DMS114 treated with DMSO at 0.1 percent for 48 hours (cell line): ENCODE measurements at regions not wholly inside any gene's neighbourhood (a gene's known extent, or its start where the extent isn't known, plus 50 kb on each side); places are given as distances from the start of the nearest gene placed in this dataset.
"Not testable (repeated sequence)": the region's sequence is repeated elsewhere in the genome, so short reads cannot be mapped to it uniquely, and the experiment has no call there.

Experiments
- DNase-seq: peaks from one replicate; lab custom pipeline; 2025; ENCODE audit not compliant: unreplicated experiment; lab: John Stamatoyannopoulos, UW

DNA sequence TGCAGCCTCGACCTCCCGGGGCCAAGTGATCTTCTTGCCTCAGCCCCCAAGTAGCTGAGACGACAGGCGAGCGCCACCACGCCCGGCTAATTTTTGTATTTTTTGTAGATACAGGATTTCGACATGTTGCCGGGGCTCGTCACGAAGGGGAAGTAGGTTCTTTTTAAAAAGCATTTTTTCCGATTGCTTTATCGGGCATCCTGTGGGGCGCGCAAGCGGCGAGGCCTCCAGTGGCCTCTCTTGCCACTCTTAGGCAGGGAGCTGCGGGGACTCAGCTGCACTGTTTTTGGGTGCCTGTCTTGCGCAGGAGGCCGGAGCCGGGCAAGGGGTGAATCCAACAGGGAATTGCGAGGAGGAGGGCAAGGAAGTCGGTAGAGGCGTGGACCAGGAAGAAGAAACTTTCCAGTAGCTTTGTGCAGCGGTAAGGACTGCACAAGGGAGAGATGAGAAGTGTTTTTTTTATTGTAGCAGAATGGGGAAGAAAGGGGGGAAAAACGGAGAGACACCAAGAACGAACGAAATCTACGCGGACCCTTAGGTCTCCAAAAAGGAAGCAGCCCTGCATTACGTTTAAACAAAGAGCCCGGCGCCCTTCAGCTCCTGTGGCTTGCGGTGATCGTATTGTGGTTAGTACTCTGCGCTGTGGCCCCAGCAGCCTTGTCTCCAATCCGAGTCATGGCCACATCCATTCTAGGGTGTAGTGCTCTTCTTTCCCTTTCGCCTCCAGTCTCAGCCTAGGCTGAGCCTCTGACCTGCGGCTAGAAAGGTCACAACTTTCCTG, 164.8 kb downstream of the PPIAL4G start:
- DNase-seq = no peak

- no peak for DNase-seq
Measured at GRCh38 chr1:148317288-148317985, 165.4 kb upstream of the NBPF11 start.

DNA sequence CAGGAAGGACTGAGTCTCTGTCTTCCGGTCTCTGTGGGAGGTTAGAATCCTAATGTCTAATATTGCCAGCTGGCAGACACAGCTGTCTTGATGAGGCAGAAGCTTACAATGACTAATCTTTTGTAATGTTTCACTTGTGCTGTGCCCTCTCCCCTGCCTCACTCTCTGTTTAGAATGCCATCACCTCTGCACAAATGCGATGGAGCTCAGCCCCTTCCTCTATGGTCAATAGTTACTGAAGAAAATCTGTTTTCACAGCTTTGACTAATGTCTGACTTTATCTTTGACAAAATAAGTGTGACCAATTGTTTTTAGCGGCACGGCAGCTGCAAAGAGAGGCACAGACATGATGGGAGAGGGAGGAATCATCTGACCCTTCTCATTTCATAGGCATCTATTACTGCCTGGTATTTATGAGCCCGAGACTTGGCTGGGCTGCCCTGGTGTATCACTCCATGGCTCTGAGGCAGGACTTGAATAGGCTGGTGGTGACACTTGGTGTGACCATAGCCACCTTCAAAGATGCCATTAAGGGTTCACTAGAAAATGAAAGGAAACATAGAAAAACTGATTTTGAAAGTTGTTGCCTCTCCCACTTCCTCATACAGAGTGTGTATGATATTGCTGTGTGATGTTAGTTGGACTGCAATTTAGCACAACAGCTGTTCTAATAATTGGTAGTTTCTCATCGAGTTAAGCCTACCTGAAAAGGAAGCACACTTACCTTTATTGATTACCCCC, 163.2 kb upstream of the NBPF11 start:
- DNase-seq = no peak

GRCh38 chr1:148310807-148311206, 158.7 kb upstream of the NBPF11 start:
- no peak for DNase-seq

DNA sequence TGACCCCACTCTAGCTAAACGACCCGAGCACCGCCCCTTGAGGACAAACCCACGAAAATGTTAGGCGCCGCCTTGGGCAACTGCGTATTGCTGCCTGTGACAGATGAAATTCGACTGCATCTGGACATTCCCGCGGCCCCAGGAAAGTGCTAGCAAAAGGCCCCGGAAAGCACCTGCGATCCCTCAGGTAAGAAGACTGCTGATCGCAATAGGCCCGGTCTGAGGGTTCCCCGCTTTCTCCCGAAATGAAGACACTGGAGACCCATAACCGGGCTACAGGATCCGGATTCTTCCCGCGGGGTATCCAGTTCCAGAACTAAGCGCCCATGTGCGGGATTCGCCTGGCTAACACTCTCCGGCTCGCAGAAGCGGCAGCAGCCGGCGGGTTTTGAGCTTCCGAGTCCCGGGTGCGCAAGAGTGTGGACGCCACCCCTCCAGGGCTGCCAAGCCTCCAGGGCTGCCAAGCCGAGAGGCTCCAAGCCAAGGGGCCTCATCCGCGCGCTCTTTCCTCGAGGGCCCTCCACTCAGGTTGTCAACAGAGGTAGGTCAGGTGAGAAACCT, 157.9 kb upstream of the NBPF11 start:
- no peak for DNase-seq

DNA sequence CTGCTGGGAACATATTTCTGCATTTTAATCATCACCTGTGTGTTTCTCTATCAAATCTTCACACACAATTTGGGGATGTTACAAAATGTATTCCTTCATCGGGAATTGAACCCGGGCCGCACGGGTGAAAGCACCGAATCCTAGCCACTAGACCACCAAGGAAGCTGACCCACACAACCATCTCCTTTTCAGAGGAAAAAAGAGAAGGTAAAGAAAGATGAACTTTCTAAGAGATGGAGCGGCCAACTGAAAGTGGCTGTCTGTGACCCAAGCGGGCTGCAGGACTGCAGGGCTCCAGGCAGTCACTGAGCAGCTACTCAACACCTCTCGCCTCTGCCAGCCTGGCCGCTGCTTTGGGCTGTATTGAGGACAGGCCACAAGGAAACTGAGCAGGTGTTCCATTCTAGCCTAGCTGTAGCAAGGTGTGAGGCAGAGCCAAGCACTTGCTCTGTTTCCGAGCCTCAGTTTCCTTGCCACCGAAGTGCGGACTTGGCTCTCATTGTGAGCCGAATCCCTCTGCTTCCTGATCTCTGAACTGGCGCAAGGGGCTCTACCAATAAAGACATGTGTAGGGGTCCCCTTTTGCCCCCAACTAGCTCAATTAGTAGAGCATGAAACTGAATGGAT, 156.9 kb upstream of the NBPF11 start:
- DNase-seq = no peak

- no peak for DNase-seq
Measured at GRCh38 chr1:148307583-148308185, 155.6 kb upstream of the NBPF11 start.

DNA sequence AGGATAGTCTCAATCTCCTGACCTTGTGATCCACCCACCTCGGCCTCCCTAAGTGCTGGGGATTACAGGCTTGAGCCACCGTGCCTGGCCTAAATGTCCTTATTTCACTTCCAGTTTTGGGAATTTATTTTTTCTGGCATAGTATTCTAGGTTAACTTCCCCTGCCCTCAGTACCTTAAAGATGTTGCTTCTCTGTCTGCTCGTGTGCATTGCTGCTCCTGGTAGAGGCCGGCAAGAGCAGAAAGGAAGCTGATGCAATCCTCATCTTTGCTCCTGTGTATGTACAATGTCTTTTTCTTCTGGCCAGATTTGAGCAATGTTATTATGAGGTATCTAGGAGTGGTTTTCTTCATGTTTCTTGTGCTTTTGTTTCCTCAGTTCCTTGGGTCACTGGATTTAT, 152.9 kb upstream of the NBPF11 start:
- DNase-seq = not testable (repeated sequence)

DNA sequence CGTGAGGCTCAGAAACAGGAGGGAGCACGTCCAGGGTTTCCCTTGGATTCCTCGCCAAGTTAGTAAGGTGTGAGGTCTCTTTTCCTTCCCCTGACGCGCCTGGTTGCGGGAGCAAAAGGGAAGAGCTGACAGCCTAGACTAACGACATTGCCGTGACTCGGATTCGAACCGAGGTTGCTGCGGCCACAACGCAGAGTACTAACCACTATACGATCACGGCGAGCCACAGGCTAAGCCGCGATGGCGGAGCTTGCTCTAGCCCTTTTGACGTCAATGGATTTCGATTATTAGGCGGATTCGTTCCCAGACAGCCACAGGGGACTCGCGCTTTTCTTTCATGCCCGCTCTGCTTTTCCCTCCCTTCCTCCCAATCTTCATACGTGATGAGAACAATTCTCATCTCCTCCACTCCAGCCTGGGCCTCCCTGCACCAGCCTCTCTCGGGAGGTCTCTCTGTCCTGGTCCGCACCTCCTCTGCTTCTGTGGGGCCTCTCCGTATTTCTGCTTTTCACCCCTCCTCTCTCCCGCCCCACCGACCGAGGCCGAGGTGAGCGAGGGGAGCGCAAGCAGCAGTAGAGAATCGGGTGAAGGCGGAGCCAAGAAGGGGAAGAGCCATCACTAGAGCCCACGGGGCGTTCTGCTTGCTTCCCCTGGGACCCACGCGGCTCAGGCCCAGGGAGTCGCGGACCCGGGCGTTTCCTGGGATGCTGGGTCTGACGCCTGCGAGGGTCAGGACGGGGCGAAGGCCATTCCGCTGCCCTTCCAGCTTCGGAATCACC, 150.7 kb upstream of the NBPF11 start:
- DNase-seq = not testable (repeated sequence)

DNA sequence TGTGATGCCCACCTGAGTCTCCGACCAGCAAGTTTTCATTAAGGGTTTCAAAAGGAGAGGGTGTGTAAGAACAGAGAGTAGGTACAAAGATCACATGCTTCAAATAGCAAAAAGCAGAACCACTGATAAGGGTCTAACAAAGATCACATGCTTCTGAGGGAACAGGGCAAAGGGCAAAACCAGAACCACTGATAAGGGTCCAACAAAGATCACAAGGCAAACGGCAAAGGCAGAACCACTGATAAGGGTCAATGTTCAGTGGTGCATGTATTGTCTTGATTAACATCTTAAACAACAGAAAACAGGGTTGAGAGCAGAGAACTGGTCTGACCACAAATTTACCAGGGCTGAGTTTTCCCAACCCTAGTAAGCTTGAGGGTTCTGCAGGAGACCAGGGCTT, 145.8 kb upstream of the NBPF11 start:
- DNase-seq = not testable (repeated sequence)

GRCh38 chr1:148296511-148296910, 144.4 kb upstream of the NBPF11 start:
- no peak for DNase-seq

DNA sequence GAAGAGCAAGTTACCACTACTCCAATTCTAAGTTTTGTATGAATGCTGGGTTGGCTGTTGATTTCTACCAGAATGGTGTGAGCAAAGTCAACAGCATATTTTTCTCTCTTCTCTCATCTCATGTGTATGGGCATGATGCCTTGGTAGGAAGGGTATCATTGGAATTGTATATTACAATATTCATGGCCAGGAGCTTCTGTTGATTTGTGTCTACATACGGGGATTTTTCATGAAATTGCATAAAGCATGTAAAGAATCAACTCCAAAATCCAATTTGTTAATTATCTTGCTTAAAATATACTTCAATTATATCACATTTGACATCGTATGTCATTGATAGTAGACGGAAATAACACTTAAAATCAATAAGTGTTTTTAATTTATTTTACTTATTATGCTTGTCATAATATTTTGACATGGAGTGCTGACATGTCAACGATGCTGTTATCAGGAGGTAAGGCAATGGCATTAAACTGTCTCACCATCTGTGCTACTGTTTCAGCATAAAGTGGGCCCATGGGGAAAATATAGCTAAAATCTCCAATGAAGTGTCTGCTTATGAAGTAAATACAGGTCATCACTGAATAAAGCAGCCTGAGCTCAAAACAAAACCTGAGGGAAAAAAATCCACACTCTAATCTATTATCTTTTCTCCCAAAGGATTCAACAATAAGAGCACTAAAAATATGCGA, 142.2 kb upstream of the NBPF11 start:
- DNase-seq = no peak

- no peak for DNase-seq
Measured at GRCh38 chr1:148293651-148294050, 141.6 kb upstream of the NBPF11 start.

DNA sequence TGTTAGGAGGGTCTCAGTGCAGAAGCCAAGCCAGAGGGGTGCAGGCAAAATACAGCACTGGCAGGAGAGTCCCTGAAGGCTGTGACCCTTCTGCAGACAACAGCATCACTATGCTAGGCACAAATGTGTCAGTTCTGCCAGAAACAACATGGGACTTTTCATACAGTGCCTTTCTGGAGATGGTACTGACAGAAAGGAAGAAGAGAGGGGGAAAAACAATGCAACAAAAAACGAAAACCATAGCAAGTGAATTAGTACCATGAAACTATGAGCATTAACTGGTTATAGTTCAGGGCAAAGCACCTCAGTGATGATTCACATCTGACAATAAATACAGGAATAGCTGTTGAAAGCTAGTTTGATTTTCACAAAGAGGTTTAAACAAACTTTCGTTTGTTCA, 140.8 kb upstream of the NBPF11 start:
- DNase-seq = no peak

GRCh38 chr1:148290881-148291280, 138.8 kb upstream of the NBPF11 start:
- DNase-seq = no peak

DNA sequence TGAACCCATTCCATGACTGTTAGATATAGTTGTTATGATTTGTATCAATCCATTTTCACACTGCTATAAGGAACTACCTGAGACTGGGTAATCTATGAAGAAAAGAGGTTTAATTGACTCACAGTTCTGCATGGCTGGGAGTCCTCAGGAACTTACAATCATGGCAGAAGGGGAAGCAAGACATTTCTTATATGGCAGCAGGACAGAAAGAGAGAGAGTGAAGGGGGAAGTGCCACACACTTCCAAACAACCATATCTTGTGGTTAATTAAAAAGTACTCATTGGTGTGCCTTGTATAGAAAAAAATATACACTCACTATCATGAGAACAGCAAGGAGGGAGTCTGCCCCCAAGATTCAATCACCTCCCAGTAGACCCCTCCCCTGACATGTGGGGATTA, 137.6 kb upstream of the NBPF11 start:
- DNase-seq = no peak

- not testable (repeated sequence) for DNase-seq
Measured at GRCh38 chr1:148285946-148286345, 133.9 kb upstream of the NBPF11 start.

DNA sequence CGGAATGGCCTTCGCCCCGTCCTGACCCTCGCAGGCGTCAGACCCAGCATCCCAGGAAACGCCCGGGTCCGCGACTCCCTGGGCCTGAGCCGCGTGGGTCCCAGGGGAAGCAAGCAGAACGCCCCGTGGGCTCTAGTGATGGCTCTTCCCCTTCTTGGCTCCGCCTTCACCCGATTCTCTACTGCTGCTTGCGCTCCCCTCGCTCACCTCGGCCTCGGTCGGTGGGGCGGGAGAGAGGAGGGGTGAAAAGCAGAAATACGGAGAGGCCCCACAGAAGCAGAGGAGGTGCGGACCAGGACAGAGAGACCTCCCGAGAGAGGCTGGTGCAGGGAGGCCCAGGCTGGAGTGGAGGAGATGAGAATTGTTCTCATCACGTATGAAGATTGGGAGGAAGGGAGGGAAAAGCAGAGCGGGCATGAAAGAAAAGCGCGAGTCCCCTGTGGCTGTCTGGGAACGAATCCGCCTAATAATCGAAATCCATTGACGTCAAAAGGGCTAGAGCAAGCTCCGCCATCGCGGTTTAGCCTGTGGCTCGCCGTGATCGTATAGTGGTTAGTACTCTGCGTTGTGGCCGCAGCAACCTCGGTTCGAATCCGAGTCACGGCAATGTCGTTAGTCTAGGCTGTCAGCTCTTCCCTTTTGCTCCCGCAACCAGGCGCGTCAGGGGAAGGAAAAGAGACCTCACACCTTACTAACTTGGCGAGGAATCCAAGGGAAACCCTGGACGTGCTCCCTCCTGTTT, 128.9 kb upstream of the NBPF11 start:
- DNase-seq = not testable (repeated sequence)
